A549 (cell line): ENCODE measurements at regions not wholly inside any gene's neighbourhood (a gene's known extent, or its start where the extent isn't known, plus 50 kb on each side); places are given as distances from the start of the nearest gene placed in this dataset.

Experiments
- CEBPB ChIP-seq, 2 experiments: fragments of >200 bp in 1 of 2; sonication (Bioruptor Twin) in 1 of 2; formaldehyde crosslinking in 1 of 2; IDR thresholded peaks; 2 replicates each; pipeline ENCODE4 v1.6.1; 2012 to 2016
- CTCF ChIP-seq: fragments of >200 bp; sonication (Bioruptor Twin); formaldehyde crosslinking; IDR thresholded peaks from 3 replicates; pipeline ENCODE4 v1.5.1; 2016
- ELK1 ChIP-seq: fragments of 150-350 bp; IDR thresholded peaks from 2 replicates; pipeline ENCODE4 v1.6.1; 2014; ENCODE audit warnings: low read depth, mild to moderate bottlenecking, low read length
- EP300 ChIP-seq, 2 experiments: fragments of >200 bp; sonication (Bioruptor Twin); formaldehyde crosslinking; IDR thresholded peaks; 2 replicates in 1 of 2; 3 replicates in 1 of 2; pipeline ENCODE4 v1.6.1; 2016 to 2017
- HOXA7 ChIP-seq: fragments of 250-450 bp; sonication (Bioruptor Pico); IDR thresholded peaks from 2 replicates; pipeline ENCODE4 v1.5.0; 2020; ENCODE audit warnings: mild to moderate bottlenecking, moderate library complexity
- JUNB ChIP-seq: fragments of >200 bp; sonication (Bioruptor Twin); formaldehyde crosslinking; IDR thresholded peaks from 2 replicates; pipeline ENCODE4 v1.6.1; 2016
- NFE2L2 ChIP-seq: fragments of 150-350 bp; conservative IDR thresholded peaks from 2 replicates; pipeline ENCODE4 v1.6.1; 2014; ENCODE audit warnings: low read length
- PBX3 ChIP-seq: IDR thresholded peaks from 2 replicates; pipeline ENCODE4 v1.6.1; 2012
- POLR2A ChIP-seq: IDR thresholded peaks from 2 replicates; pipeline ENCODE4 v1.6.1; 2012; ENCODE audit warnings: mild to moderate bottlenecking, low read length

GRCh38 chr7:90092506-90092905 lies 61.8 kb upstream of the STEAP1 start:
- TF ChIP-seq JUNB: no peak
- TF ChIP-seq ELK1: no peak
- no peak for TF ChIP-seq CTCF
- TF ChIP-seq NFE2L2: no peak
- TF ChIP-seq CEBPB (IDR thresholded peaks at IDR 0.05): no peak
- TF ChIP-seq PBX3: no peak
- no peak for TF ChIP-seq HOXA7 (CRISPR knock-in tag)
- TF ChIP-seq EP300 (IDR thresholded peaks at IDR 0.05): no peak
- no peak for TF ChIP-seq POLR2A
